ENCODE measurements at regions not wholly inside any gene's neighbourhood (a gene's known extent, or its start where the extent isn't known, plus 50 kb on each side); places are given as distances from the start of the nearest gene placed in this dataset.

DNA sequence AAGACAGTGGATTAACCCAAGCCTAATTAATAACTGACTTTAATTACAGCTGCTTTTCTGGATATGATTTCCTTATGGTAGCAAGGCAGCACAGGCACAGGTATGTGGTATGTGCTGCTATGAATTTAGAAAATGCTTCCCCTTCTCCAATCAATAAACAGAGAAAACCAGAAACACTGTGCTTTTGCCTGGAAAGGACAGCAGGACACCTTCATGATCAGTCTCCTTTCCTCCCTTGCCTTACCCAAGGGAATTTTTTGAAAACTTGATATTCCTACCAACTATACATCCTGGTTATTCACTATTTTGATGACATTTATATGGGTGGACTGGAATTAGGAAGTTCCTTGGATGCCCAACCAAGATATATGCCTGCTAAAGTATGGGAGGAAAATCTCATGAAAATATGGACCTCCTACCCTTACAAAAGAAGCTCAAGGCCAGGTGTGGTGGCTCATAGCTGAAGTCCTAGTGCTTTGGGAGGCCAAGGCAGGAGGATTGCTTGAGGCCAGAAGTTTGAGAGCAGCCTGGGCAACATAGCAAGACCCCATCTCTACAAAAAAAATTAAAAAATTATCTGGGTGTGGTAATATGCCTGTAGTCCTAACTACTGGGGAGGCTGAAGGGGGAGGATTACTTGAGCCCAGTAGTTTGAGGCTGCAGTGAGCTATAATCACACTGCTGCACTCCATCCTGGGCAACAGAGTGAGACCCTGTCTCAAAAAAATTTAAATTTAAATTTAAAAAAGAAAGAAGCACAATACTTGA lies 106.3 kb upstream of the WAC start:
- Histone ChIP-seq H3K27me3 (no peaks in the 10 kb centered on the region), H3K36me3 (no peaks in the 10 kb centered on the region), H3K4me3 (no peak overlapping the region), H3K9me3 (no peaks in the 10 kb centered on the region), H3K27ac (no peak overlapping the region), H3K4me1 (no peaks in the 10 kb centered on the region)
- intact Hi-C loops (cut with DNase I), result no loop called here
- no peak for DNase-seq
- no peak for TF ChIP-seq POLR2A (IDR thresholded peaks at IDR 0.05)
- TF ChIP-seq, protein P1, sequence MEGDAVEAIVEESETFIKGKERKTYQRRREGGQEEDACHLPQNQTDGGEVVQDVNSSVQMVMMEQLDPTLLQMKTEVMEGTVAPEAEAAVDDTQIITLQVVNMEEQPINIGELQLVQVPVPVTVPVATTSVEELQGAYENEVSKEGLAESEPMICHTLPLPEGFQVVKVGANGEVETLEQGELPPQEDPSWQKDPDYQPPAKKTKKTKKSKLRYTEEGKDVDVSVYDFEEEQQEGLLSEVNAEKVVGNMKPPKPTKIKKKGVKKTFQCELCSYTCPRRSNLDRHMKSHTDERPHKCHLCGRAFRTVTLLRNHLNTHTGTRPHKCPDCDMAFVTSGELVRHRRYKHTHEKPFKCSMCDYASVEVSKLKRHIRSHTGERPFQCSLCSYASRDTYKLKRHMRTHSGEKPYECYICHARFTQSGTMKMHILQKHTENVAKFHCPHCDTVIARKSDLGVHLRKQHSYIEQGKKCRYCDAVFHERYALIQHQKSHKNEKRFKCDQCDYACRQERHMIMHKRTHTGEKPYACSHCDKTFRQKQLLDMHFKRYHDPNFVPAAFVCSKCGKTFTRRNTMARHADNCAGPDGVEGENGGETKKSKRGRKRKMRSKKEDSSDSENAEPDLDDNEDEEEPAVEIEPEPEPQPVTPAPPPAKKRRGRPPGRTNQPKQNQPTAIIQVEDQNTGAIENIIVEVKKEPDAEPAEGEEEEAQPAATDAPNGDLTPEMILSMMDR (IDR thresholded peaks at IDR 0.05), result no peak

DNA sequence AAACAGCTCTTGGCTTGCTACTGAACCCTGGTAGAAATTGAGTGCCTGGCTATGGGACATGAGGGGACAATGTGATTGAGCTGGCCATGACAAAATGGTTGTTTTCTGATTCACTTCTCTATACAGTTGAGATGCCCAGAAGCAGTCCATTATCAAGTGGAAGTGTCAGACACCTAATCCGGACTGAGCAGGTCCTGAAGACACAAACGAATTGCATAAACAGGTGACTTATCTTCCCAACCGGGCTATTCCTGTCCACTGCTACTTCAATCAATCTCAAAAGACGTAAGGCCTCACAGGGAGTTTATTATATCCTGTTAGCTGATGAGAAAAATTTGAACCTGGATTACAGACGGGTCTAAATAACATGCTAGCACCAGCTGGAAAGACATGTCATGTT lies 105.5 kb upstream of the WAC start:
- no peaks in the 10 kb centered on the region for H3K27me3 ChIP-seq
- H3K4me3 ChIP-seq, result no peak overlapping the region
- H3K4me1 ChIP-seq, result peaks cover 0 to 2% (median under 1%) of the 10 kb centered on the region in 4 donors
- no peak overlapping the region for H3K27ac ChIP-seq
- H3K9me3 ChIP-seq, result no peaks in the 10 kb centered on the region
- TF ChIP-seq POLR2AphosphoS5 (IDR thresholded peaks at IDR 0.05) (no peak), EP300 (IDR thresholded peaks at IDR 0.05) (no peak), POLR2A (IDR thresholded peaks at IDR 0.05) (no peak)
- TF ChIP-seq, protein P1 (IDR thresholded peaks at IDR 0.05), result no peak
- H3K36me3 ChIP-seq, result no peaks in the 10 kb centered on the region
- intact Hi-C loops (cut with DNase I), result no loop called here
- 90 to 93% methylated on average over 5 of the region's 5 CpGs for WGBS, 2 donors
- no peak for DNase-seq

DNA sequence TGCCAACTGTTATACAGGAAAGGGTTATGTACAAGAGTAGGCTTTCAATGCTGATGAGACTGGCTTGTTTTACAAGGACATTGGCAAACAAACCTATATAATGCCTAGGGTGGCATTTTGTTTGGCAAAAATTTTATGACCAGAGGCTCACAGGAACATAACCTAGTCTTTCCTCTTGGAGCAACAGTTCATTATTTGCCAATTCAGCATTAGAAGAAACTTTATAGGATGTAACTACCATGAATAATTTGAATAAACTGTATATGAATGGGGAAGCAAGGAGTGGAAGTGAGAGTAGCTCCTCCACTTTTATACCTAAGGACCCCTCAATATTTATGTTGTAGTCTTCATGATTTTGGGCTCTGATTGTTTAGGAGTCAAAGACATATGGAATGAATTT lies 103.9 kb upstream of the WAC start:
- Histone ChIP-seq H3K4me1 (peaks cover 0 to 3% (median 2%) of the 10 kb centered on the region in 4 donors), H3K4me3 (no peak overlapping the region), H3K9me3 (no peaks in the 10 kb centered on the region), H3K27ac (no peak overlapping the region), H3K36me3 (no peaks in the 10 kb centered on the region), H3K27me3 (no peaks in the 10 kb centered on the region)
- no peak for TF ChIP-seq POLR2AphosphoS5 (IDR thresholded peaks at IDR 0.05)
- TF ChIP-seq EP300 (IDR thresholded peaks at IDR 0.05), result no peak
- no peak for TF ChIP-seq POLR2A (IDR thresholded peaks at IDR 0.05)
- TF ChIP-seq, protein P1 (IDR thresholded peaks at IDR 0.05), result no peak
- intact Hi-C loops (cut with DNase I), result no loop called here
- DNase-seq, result no peak

DNA sequence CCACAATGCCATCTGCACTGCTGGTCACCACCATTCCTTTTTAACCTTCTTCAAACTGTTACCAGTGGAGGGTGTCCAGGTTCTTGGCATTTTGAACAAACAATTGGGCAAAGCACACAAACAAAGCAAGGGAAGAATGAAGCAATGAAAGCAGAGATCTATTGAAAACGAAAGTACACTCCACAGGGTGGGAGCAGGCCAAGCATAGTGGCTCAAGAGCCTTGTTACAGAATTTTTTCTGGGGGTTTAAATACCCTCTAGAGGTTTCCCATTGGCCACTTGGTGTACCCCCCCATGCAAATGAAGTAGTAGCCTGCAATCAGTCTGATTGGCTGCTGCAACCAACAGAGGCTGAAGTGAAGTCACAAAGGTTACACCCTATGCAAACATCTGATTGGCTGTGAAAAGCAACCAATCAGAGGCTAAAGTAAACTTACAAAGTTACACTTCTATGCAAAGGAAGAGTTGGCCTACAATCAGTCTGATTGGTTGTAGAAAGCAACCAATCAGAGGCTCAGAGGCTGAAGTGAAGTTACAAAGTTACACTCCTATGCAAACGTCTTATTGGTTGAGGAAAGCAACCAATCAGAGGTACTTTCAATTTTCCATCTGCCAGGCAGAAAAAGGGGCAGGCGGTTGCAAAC lies 103.2 kb upstream of the WAC start:
- Histone ChIP-seq H3K4me3 (no peak overlapping the region), H3K36me3 (no peaks in the 10 kb centered on the region), H3K9me3 (no peaks in the 10 kb centered on the region), H3K4me1 (peaks cover 0 to 3% (median 2%) of the 10 kb centered on the region in 4 donors), H3K27me3 (no peaks in the 10 kb centered on the region), H3K27ac (no peak overlapping the region)
- intact Hi-C loops (cut with DNase I), result loop anchor here (5.0 kb wide), 2 partner anchors 103 to 158 kb away; partner anchors contain the start of gene WAC
- no peak for TF ChIP-seq POLR2AphosphoS5 (IDR thresholded peaks at IDR 0.05)
- TF ChIP-seq EP300 (IDR thresholded peaks at IDR 0.05), result no peak
- TF ChIP-seq POLR2A (IDR thresholded peaks at IDR 0.05), result no peak
- TF ChIP-seq, protein P1 (IDR thresholded peaks at IDR 0.05), result no peak
- WGBS, 2 donors, result 91 to 92% methylated on average over 3 of the region's 3 CpGs
- DNase-seq, result no peak
